ENCODE measurements at regions not wholly inside any gene's neighbourhood (a gene's known extent, or its start where the extent isn't known, plus 50 kb on each side); places are given as distances from the start of the nearest gene placed in this dataset.

GRCh38 chr10:90997670-90998069 is 76.8 kb upstream of the ANKRD1 start:
- Mint-ChIP-seq H3K4me3 (ENCODE audit: unreplicated experiment) (no peak overlapping the region), H3K27ac (ENCODE audit: unreplicated experiment) (no peak overlapping the region), H3K9me3 (ENCODE audit: unreplicated experiment) (no peaks in the 10 kb centered on the region), H3K27me3 (ENCODE audit: unreplicated experiment) (no peaks in the 10 kb centered on the region), H3K36me3 (ENCODE audit: unreplicated experiment) (no peaks in the 10 kb centered on the region), H3K4me1 (ENCODE audit: unreplicated experiment) (no peaks in the 10 kb centered on the region)
- TF ChIP-seq CTCF (IDR thresholded peaks at IDR 0.05), result no peak
- DNase-seq (ENCODE audit: extremely low spot score, unreplicated experiment), result no peak

- H3K9me3 Mint-ChIP-seq (ENCODE audit: unreplicated experiment), result no peaks in the 10 kb centered on the region
- no peak overlapping the region for H3K27ac Mint-ChIP-seq (ENCODE audit: unreplicated experiment)
- H3K36me3 Mint-ChIP-seq (ENCODE audit: unreplicated experiment), result no peaks in the 10 kb centered on the region
- H3K27me3 Mint-ChIP-seq (ENCODE audit: unreplicated experiment), result no peaks in the 10 kb centered on the region
- H3K4me1 Mint-ChIP-seq (ENCODE audit: unreplicated experiment), result no peaks in the 10 kb centered on the region
- no peak for TF ChIP-seq CTCF (IDR thresholded peaks at IDR 0.05)
- H3K4me3 Mint-ChIP-seq (ENCODE audit: unreplicated experiment), result no peak overlapping the region
- no peak for DNase-seq (ENCODE audit: extremely low spot score, unreplicated experiment)
Observed at GRCh38 chr10:90998733-90999511, 78.0 kb upstream of the ANKRD1 start.

GRCh38 chr10:90999512-91000172 is 78.8 kb upstream of the ANKRD1 start:
- no peaks in the 10 kb centered on the region for H3K27me3 Mint-ChIP-seq (ENCODE audit: unreplicated experiment)

GRCh38 chr10:91000470-91000869 is 79.6 kb upstream of the ANKRD1 start:
- Mint-ChIP-seq H3K27ac (ENCODE audit: unreplicated experiment) (no peak overlapping the region), H3K4me3 (ENCODE audit: unreplicated experiment) (no peak overlapping the region), H3K4me1 (ENCODE audit: unreplicated experiment) (no peaks in the 10 kb centered on the region), H3K27me3 (ENCODE audit: unreplicated experiment) (no peaks in the 10 kb centered on the region), H3K9me3 (ENCODE audit: unreplicated experiment) (no peaks in the 10 kb centered on the region), H3K36me3 (ENCODE audit: unreplicated experiment) (no peaks in the 10 kb centered on the region)
- no peak for TF ChIP-seq CTCF (IDR thresholded peaks at IDR 0.05)
- no peak for DNase-seq (ENCODE audit: extremely low spot score, unreplicated experiment)

More at GRCh38 chr10:90999512-91000172, 78.8 kb upstream of the ANKRD1 start:
- H3K27ac Mint-ChIP-seq (ENCODE audit: unreplicated experiment), result no peak overlapping the region
- H3K4me3 Mint-ChIP-seq (ENCODE audit: unreplicated experiment), result no peak overlapping the region
- H3K36me3 Mint-ChIP-seq (ENCODE audit: unreplicated experiment), result no peaks in the 10 kb centered on the region
- no peak for TF ChIP-seq CTCF (IDR thresholded peaks at IDR 0.05)
- H3K9me3 Mint-ChIP-seq (ENCODE audit: unreplicated experiment), result no peaks in the 10 kb centered on the region
- no peaks in the 10 kb centered on the region for H3K4me1 Mint-ChIP-seq (ENCODE audit: unreplicated experiment)
- DNase-seq (ENCODE audit: extremely low spot score, unreplicated experiment), result no peak

- Mint-ChIP-seq H3K27ac (ENCODE audit: unreplicated experiment) (no peak overlapping the region), H3K36me3 (ENCODE audit: unreplicated experiment) (no peaks in the 10 kb centered on the region), H3K9me3 (ENCODE audit: unreplicated experiment) (no peaks in the 10 kb centered on the region), H3K4me1 (ENCODE audit: unreplicated experiment) (no peaks in the 10 kb centered on the region), H3K27me3 (ENCODE audit: unreplicated experiment) (no peaks in the 10 kb centered on the region), H3K4me3 (ENCODE audit: unreplicated experiment) (no peak overlapping the region)
- TF ChIP-seq CTCF (IDR thresholded peaks at IDR 0.05), result no peak
- DNase-seq (ENCODE audit: extremely low spot score, unreplicated experiment), result no peak
Observed at GRCh38 chr10:91000985-91001384, 80.1 kb upstream of the ANKRD1 start.

Measured in osteocyte (in vitro differentiated cells).